NCI-H187 treated with DMSO at 0.1 percent for 48 hours (cell line): ENCODE measurements at regions not wholly inside any gene's neighbourhood (a gene's known extent, or its start where the extent isn't known, plus 50 kb on each side); places are given as distances from the start of the nearest gene placed in this dataset.

Experiments used
- DNase-seq: peaks from one replicate; lab custom pipeline; 2025; lab: John Stamatoyannopoulos, UW

DNA sequence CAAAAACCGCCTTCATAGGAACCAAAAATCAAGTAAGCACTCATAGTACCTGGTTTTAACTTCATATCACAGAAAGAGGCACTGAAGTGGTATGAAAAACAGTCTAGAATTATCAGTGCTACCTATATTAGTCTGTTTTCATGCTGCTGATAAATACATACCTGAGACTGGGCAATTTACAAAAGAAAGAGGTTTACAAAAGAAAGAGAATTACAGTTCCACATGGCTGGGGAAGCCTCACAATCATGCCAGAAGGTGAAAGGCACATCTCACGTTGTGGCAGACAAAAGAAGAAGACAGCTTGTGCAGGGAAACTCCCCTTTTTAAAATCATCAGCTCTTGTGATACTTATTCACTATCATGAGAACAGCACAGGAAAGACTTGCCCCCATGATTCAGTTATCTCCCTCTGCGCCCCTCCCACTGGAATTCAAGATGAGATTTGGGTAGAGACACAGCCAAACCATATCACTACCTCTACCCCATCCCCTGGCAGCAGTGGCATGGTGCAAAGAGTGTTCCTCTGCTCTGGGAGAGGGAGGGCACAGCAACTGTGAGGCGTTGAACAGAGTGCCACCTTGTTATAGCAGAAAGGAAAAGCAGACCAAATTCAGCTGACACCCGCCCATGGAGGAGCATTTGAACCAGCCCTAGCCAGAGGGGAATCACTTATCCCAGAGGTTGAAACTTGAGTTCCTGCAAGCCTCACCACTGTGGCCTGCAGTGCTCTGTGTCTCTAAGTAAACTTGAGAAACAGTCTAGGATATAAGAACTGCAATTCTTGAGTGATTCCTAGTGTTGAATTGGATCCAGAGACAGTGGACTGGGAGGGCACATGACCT, 61.9 kb upstream of the PTPRZ1 start:
- DNase-seq, result no peak

DNA sequence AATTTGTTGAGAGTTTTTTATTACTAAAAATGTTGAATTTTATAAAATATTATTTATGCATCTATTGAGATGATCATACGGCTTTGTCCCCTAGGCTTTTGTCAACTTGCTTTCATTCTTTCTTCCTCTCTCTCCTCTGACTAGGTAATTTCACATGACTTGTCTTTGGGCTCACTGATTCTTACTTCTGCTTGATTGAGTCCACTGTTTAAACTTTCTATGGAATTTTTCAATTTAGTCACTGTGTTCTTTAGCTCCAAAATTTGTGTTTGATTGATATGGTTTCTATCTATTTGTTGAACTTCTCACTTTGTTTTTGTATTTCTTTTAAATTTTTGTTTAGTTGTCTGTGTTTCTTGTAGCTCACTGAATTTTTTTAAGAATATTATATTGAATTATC, 65.9 kb upstream of the PTPRZ1 start:
- DNase-seq, result no peak

DNA sequence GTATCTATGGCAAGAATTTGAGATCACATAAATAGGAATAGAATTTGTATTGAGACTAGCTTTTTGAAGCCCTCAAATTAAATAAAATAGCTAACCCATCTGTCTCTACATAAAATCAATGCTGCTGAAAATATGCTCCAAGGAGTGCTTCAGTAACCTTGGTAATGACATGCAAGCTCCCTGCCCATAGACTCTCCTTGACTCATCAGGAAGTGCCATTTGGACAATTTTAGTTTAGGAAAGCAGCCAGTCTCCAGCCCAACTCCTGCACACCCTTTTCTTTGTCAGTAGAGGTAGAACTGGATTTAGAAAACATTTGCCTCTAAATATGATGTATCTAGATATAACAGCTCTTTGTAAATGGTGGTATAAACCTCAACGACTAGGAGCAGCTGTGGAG, 69.9 kb upstream of the PTPRZ1 start:
- DNase-seq, result no peak

DNA sequence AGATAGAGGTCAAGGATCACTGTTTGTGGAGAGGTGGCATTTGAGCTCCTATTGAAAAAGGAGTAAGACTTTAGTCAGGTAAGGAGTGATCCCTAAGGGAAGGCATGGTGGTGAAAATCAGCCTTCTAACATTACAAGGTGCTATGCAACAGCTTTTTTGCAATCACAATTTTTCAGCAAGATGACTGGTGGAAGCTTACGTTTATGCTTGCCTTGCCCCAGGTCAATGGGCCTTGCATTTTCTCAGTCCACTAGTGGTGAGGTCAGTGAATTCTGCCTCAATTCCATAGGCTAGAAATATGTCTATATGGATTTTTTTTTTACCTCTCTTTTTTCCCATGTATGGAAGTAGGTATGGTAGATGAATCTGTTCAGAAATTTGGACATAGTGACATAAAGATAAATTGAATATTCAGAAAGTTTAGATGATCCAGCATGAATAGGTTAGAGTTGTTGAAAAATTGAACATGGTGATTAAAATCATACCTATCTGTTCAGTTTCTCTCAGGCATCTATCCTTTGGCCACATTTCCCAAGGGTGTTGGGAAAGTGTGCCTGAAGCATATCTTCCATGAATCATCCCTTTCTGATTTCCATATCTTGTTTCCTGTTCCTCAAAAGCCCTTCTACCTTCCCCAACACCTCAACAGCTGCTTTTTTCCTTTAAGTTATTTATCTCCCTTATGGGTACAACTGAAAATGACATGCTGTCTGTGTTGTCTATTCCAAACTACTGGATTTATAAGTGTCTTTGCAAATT, 71.9 kb upstream of the PTPRZ1 start:
- DNase-seq, result no peak

DNA sequence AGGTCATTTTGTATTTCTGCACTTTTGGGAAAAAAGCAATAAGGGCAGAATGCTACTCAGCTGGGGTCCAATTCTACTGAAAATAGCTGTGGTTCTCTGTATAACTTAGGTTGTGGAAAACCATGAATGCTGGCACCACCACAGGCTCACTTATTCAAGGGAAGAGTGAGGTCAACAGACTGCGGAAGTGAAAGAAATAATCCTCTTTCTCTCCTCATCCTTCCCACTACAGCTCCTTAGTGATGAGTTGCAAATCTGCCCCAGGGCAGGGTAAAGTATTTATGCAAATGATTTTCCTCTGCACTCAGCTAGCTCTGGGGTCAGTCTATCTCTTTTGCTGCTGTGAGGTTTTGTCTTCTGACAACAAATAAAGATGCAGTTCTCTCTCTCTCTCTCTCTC, 74.1 kb upstream of the PTPRZ1 start:
- no peak for DNase-seq

DNA sequence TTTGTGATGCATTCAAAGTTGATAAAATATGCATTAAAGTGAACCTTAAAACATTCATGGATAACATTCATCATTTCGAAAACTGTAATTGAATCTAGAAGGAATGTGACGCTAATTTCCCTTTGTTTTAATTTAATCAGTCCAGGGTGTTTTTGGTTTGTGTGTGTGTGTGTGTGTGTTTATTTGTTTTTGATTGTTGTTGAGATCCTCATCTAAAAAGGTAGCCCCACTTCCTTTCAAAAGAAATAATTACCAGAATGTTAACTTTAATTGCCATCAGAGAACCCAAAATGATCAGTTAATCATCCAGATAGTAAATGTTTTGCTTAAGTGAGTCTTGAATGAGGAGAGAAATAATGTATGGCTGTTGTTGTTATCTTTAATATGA, 74.5 kb upstream of the PTPRZ1 start:
- DNase-seq, result no peak

DNA sequence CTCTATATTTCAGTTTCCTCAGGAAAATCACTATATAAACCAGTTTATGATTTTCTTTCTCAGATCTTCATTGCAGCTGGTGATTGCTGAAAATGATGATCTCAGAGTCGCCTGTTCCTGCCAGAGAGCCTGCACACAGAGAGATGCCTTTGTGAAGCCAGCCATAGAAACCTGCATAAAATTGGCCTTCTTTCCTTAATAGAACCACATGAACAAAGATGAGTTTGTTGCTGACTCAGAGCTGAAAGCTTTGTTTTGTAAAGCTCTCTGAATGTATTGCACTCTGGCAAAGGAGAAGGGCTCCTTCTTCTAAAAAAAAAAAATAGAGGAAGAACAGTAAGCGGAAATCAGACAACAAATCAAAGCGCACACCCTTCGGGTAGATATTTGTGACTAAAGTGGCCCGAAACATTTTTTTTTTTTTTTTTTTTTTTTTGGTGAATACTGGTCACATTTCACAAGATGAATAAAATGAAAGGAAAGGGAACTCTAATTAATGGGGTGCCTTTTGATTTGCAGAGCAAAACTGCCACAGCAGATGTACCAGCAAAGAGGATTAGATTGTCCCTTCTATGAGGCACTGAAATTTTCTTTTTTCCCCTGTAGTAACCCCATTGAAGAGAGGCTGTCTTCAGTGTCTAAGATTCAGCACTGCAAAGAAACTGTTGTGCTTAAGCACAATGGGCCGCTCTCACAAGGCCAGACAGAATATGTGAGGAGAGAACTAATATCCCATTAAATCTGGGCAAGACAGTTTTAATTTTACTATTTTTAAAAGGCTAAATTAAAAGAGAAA, 75.1 kb upstream of the PTPRZ1 start:
- DNase-seq, result no peak

DNA sequence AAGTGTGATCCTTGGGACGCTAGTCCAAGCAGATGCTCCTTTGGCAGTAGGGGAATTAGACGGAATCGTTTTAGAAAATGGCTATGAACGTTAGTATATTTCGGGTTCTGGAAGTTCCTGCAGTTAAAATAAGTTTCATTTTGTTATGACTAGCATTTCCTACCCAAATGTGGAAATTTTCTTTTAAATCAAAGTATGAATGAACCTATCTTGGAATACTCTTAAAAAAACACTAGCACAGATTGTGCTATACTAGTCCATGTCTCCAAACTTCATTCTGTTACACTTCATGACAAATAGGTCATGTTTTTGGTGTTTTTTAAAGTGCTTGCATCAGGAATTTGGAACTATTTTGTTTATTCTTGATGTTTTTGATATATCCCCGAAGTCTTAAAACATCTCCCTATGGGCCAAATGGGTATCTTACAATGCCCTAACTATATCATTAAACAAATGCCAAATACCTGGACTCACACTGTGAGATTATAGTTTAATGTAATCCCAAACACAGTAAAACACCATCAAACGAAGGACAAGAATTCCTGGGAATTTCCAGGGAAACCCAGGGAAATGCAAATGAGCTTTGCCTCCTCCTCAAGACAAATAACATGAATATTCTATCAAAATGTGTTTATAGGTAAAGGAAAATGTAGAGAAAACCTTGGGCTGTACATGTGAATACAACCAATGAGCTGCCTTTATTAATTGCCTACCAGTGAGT, 75.9 kb upstream of the PTPRZ1 start:
- no peak for DNase-seq

DNA sequence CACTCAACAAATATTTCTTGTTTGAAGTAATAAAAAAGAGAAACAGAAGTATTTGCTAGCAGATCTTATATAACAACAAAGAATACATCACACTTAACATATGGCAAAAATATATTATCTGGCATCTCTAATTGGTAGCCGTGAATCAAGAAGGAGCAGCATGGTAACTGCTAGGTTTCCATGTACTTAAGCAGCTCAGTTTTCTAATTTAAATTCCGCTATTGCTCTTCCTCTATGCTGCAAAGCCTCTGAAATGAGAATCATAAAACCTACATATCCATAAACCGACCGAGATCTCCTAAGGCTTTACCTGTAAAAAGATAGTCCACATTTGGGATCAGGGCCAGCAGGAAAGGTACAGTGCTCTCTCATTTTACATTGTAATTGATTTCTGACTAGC, 76.6 kb upstream of the PTPRZ1 start:
- DNase-seq, result no peak

DNA sequence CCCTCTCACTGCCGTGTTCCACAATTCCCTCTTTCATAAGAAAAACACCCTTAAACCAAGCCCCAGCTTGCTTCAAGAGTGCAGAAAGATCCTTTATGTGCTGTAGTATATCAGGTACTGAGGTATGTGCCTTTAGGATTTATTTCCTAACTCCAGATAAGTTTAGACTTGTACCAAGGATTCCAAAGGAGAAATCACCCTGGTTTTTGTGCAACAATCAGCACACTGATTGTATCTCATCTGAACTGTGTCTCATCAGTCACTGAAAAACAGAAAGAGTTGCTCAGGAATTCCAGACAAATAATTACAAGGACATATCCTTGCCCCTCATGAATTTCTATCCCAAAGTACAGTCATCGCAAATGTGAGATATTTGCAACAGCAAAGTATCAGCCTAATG, 77.2 kb upstream of the PTPRZ1 start:
- no peak for DNase-seq

DNA sequence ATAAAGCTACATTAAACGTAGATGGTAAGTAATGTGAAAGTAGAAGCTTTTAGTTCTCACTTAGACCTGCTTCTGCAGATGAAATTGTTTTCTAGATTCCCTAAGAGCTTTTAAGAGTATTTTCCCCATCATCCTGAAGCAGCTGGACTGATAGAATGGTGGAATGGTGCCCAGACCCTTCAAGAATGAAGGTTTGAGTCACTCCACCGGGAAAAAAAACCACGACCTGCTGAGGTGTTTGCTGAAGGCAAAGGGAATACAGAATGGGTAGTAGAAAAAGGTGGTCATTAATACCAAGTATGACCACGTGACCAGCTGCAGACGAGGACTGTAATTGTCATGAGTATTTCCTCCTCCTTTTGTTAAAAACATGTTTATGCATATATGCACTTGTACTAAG, 79.2 kb upstream of the PTPRZ1 start:
- no peak for DNase-seq

DNA sequence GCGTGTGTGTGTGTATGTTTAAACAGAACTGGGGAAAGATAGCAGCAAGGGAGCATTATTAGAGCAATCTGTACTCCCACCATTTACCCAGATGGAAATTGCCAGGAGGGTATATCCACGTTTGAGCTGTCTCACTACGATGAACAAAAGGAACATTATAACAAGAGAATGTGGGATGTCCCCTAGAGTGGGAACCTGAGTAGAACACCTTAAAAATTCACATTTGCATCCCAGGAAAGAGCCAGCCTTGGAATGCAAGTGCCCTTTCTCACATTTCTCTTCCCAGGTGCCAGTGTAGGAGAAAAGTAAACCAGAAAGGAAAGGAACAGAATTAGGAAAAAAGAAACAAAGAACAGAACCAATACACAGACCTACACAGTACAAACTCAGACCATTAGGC, 95.3 kb upstream of the PTPRZ1 start:
- DNase-seq, result no peak

DNA sequence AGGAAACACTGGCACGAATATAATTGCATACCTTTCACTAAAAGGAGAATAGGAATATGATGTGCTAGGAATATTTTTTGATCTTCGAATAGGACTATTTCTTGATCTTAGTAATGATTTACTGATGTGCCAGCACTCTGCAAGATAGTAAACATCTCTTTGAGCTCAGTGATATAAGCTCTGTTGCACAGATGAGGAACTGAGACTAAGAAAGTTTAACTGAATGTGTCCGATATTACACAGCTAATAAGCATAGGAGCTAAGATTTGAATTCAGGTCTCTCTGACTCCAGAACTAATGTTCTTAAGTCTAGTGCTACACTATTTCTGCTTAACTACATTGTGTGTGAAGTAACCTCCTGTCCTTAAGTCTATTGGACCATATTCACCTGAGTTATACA, 98.4 kb upstream of the PTPRZ1 start:
- DNase-seq, result no peak

DNA sequence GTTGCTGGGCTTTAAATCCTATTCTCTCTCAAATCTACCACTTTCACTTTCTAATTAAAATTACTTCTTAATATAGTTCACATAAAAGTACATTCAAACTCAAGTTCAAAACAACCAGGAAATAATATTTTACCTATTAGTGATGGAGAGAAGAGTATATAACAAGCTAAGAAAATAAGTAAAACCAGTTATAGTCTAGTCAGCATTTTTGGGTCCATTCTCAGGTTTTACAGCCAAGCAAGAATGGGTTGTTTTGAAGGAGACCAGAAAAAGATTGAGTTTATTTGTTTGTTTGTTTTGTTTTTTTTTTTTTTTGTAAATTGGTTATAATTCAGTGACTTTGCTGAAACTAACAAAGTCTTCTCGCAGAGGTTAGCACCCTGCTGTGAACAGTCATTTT, 106.3 kb upstream of the PTPRZ1 start:
- DNase-seq, result no peak

DNA sequence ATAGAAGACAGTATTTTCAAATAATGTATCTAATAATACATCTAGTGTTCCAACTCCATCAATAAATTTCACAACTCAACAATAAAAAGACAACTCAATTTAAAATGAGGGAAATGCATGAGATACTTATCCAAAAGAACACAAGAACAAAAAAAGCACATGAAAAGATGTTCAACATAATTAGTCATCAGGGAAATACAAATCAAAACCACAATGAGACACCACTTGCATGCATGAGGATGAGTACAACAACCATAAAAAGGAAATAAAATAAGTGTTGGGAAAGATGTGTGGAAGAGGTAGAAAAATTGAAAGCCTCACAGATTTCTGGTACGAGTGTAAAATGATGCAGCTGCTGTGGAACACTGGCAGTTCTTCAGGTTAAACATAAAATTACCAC, 111.6 kb upstream of the PTPRZ1 start:
- DNase-seq, result no peak

DNA sequence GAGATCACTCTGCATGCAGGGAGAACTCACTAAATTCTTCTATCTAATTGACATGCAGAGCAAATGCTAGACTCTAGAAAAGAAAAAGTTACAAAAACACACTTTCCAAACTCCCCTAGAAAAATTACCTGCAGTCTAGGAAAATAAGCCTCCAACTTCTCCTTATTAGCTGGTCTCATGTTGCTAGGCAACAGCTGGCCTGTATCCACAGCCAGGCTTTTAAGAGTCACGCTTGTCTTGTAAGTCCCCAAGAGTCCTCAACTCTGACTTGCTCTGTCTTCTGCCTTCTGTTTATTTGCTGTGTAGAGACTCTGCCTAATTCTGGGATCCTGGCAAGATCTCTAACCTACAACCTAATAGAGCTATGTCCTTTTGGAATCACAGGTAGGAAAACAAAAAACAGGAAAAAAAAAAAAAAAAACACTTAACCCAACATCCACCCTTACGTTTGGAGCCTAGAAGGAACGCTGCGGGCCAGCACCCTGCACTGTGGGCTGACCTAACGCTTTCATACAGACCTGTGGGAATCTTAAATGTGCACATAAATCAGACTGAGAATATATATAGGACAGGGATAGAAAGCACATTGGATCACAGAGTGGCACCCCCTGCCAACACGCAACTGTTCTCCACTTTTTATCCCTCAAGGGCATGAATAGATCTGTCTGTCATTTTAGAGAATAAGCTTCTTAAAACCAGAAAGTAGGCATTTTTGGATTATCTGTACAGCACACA, 117.0 kb upstream of the PTPRZ1 start:
- DNase-seq, result no peak

DNA sequence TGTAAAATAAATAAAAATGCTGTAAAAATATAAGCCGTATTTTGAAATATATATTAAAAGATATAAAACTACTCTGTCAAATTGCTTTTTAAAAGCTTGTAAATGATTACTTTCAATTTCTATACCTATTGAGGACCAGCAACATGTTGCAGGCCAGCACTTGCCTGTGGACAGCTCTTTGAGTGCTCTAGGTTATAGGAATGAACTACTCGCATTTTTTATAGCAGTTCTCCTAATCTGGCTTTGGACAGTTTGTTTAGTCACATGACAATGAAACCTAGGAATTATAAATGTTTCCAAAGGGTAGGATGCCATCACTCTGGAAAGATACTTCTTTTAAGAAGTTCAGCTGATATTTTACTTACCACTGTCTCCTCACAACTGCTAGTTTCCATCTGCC, 117.7 kb upstream of the PTPRZ1 start:
- DNase-seq, result no peak

DNA sequence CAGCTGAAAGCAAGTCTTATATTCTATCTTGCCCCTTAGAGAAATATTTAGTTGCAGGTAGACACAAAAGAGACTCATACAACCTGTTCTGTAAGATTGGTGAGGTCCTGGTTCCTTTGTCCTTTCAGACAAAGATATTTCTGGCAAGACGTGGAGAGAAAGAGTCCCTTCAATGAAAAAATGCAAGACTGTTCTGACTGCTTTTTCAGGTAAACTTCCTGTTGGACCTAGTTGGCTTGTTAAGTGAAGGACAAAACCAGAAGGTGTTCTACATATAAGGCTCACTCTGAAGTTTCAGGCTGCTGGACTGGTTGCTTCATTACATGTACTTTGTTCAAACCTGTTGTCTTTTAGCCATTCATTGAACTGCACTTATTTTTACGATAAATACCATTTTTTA, 119.0 kb upstream of the PTPRZ1 start:
- no peak for DNase-seq

DNA sequence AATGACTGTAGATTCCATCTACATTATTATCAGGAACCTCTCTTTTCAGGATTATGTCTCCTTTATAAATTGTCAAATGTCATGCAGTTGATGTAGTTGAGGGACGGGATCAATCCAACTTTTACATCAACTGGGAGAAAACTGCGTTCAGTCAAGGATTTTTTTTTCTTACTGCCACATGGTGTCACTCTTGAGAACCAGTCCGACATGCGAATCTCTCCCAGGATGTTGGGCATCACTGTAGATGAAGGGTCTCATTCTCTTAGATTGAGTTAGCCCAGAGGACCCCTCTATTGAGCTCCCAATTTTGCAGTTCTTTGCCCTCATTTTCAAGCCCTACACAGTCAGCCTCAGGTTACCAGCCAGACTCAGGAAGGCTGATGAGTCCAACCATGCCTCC, 120.3 kb upstream of the PTPRZ1 start:
- no peak for DNase-seq

DNA sequence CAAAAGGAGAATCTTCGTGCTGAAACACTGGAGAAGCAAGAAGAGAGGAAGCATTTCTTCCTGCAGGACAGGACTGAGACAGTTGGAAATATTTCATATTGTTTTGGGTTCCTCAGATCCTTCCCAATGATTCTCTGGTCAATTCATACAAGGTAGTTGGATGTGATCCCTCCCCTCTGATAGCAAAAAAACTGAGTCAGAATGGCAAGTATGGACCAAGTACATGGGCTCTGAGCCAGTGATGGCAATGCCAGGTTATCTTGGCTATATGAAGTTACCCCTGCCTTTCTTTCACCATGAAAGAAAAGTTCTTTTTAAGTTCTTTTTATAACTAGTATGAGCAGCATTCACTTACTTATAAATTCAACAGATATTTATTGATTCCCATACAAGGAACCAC, 124.4 kb upstream of the PTPRZ1 start:
- no peak for DNase-seq

DNA sequence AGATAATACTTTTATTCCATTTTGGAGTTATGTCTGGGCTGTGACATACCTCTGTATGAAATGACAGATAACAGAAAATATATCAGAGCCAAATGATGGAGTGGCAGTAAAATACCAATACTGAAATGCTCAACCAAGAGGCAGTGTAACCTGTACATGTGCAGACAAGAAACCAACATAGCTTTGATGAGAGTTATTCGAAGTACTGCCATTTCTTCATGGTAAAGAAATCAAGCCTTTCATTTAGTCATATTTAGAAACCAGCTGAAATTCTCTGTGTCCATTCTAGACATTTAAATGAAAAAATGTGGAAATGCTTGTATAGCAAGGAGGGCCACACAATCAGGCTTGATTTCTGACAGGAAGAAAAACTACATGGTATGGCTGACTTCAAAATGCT, 127.1 kb upstream of the PTPRZ1 start:
- DNase-seq, result no peak

DNA sequence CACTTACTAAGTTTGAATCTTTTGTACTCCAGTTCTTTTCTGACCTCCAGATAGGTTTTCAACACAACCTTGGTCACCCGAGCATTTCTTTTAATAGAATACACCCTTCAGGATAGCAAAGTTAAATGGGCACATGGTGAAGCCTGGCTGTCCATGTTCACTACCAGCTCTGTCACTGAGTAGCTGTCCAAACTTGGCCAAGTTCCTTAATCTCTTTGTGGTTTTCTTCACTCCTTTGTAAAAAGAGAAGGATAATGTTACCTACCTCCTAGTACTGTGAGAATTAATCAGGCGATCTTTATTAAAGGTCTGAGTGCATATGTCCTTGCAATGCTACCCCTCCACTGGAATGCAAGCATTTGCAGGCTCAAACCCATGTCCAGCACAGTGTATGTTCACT, 128.1 kb upstream of the PTPRZ1 start:
- no peak for DNase-seq
